MCF 10A (cell line): ENCODE measurements at regions not wholly inside any gene's neighbourhood (a gene's known extent, or its start where the extent isn't known, plus 50 kb on each side); places are given as distances from the start of the nearest gene placed in this dataset.
"Not testable (repeated sequence)": the region's sequence is repeated elsewhere in the genome, so short reads cannot be mapped to it uniquely, and the experiment has no call there.

Source experiments
- BruUV-seq: library from RNA; stranded (reverse); fragments of 400-500 nt; replicated peaks from 2 replicates; lab custom pipeline; 2021; lab: Mats Ljungman, UMichigan
- CTCF ChIA-PET: fragments of 300-600 bp; sonication (Branson Sonifier 250); formaldehyde crosslinking; extraction: SDS; loops from one replicate; lab custom pipeline; 2021; ENCODE audit warnings: antibody characterized with exemption, inconsistent platforms; lab: Yijun Ruan, JAX
- POLR2A ChIA-PET: fragments of 300-600, 350-650 bp; sonication (Branson Sonifier 250); formaldehyde crosslinking; extraction: SDS; loops from one replicate; lab custom pipeline; 2020; ENCODE audit warnings: antibody characterized with exemption, inconsistent platforms; lab: Yijun Ruan, JAX
- DNase-seq: peaks from one replicate; pipeline ENCODE4 v3.0.0-alpha.2; 2018; ENCODE audit not compliant: unreplicated experiment
- H3K27ac Mint-ChIP-seq: one replicate; pipeline ENCODE4 v1.8.0; 2022; ENCODE audit warnings: mild to moderate bottlenecking, low read depth, mixed read lengths; ENCODE audit not compliant: unreplicated experiment
- H3K27me3 Mint-ChIP-seq: one replicate; pipeline ENCODE4 v1.8.0; 2022; ENCODE audit warnings: mixed read lengths; ENCODE audit not compliant: insufficient read depth, unreplicated experiment
- H3K36me3 Mint-ChIP-seq: one replicate; pipeline ENCODE4 v1.8.0; 2022; ENCODE audit warnings: mild to moderate bottlenecking, moderate library complexity, mixed read lengths; ENCODE audit not compliant: insufficient read depth, unreplicated experiment
- H3K4me1 Mint-ChIP-seq: one replicate; pipeline ENCODE4 v1.8.0; 2022; ENCODE audit warnings: mixed read lengths; ENCODE audit not compliant: insufficient read depth, unreplicated experiment
- H3K4me3 Mint-ChIP-seq: one replicate; pipeline ENCODE4 v1.8.0; 2022; ENCODE audit warnings: mild to moderate bottlenecking, moderate library complexity, mixed read lengths; ENCODE audit not compliant: unreplicated experiment
- H3K9me3 Mint-ChIP-seq: one replicate; pipeline ENCODE4 v1.8.0; 2022; ENCODE audit warnings: mixed read lengths; ENCODE audit not compliant: unreplicated experiment
- CTCF ChIP-seq: fragments of 200-600 bp; IDR thresholded peaks from one replicate; pipeline ENCODE4 v1.8.0; 2022; ENCODE audit warnings: antibody characterized with exemption, mild to moderate bottlenecking; ENCODE audit not compliant: unreplicated experiment
- intact Hi-C: fragments of 100-400 bp; cut with micrococcal nuclease; formaldehyde crosslinking; loops from 2 replicates; pipeline ENCODE4 v1.14.1; 2022

- no peak overlapping the region for H3K27ac Mint-ChIP-seq
- POLR2A ChIA-PET: no interaction called here
- H3K4me1 Mint-ChIP-seq: no peaks in the 10 kb centered on the region
- peaks cover 6% of the 10 kb centered on the region for H3K36me3 Mint-ChIP-seq
- no peak for TF ChIP-seq CTCF
- peaks cover 40% of the 10 kb centered on the region for H3K27me3 Mint-ChIP-seq
- intact Hi-C loops: no loop called here
- CTCF ChIA-PET: interaction anchor here (0.6 kb wide), 1 partner anchor 16 kb away, joined by 3 read pairs; no protein-coding TSS in a partner anchor
- no peaks in the 10 kb centered on the region for H3K9me3 Mint-ChIP-seq
- DNase-seq: no peak
- no peak overlapping the region for H3K4me3 Mint-ChIP-seq
- no TSS peak for BruUV-seq
Observed at GRCh38 chr9:71268871-71269635, 147.6 kb upstream of the TRPM3 start.

- BruUV-seq: no TSS peak
- intact Hi-C loops: no loop called here
- H3K9me3 Mint-ChIP-seq: peaks cover 13% of the 10 kb centered on the region
- H3K27ac Mint-ChIP-seq: no peak overlapping the region
- no peak for DNase-seq
- H3K4me3 Mint-ChIP-seq: no peak overlapping the region
- no peak for TF ChIP-seq CTCF
- H3K36me3 Mint-ChIP-seq: no peaks in the 10 kb centered on the region
- H3K27me3 Mint-ChIP-seq: peaks cover 43% of the 10 kb centered on the region
- POLR2A ChIA-PET: no interaction called here
- H3K4me1 Mint-ChIP-seq: no peaks in the 10 kb centered on the region
- CTCF ChIA-PET: interaction anchor here (0.6 kb wide), 1 partner anchor 39 kb away, joined by 4 read pairs; no protein-coding TSS in a partner anchor
Observed at GRCh38 chr9:71263451-71263850, 142.0 kb upstream of the TRPM3 start.

GRCh38 chr9:71260419-71260818 lies 139.0 kb upstream of the TRPM3 start:
- H3K36me3 Mint-ChIP-seq, H3K4me1 Mint-ChIP-seq, POLR2A ChIA-PET, intact Hi-C loops, DNase-seq, H3K4me3 Mint-ChIP-seq, BruUV-seq, H3K27ac Mint-ChIP-seq: not testable (repeated sequence)
- CTCF ChIA-PET: interaction anchor here (1.5 kb wide), 1 partner anchor 10 kb away, joined by 4 read pairs; no protein-coding TSS in a partner anchor
- H3K9me3 Mint-ChIP-seq: peaks cover 13% of the 10 kb centered on the region
- H3K27me3 Mint-ChIP-seq: peaks cover 51% of the 10 kb centered on the region

GRCh38 chr9:71254592-71255277 lies 133.3 kb upstream of the TRPM3 start:
- no peak for DNase-seq
- H3K36me3 Mint-ChIP-seq: no peaks in the 10 kb centered on the region
- H3K9me3 Mint-ChIP-seq: no peaks in the 10 kb centered on the region
- POLR2A ChIA-PET: no interaction called here
- peaks cover 2% of the 10 kb centered on the region for H3K4me1 Mint-ChIP-seq
- no peak overlapping the region for H3K4me3 Mint-ChIP-seq
- no peak overlapping the region for H3K27ac Mint-ChIP-seq
- no TSS peak for BruUV-seq
- CTCF ChIA-PET: interaction anchor here (0.6 to 0.9 kb wide), 3 partner anchors 24 to 307 kb away, joined by 3 read pairs; no protein-coding TSS in a partner anchor
- H3K27me3 Mint-ChIP-seq: peaks cover 63% of the 10 kb centered on the region
- intact Hi-C loops: no loop called here
- TF ChIP-seq CTCF: no peak
